HL-60 (cell line): ENCODE measurements at regions not wholly inside any gene's neighbourhood (a gene's known extent, or its start where the extent isn't known, plus 50 kb on each side); places are given as distances from the start of the nearest gene placed in this dataset.

ENCODE experiments used
- DNase-seq, 2 experiments: peaks; one replicate each; pipeline ENCODE4 v3.0.0-alpha.2; 2010 to 2020; ENCODE audit warnings: low read depth in 1 of 2, low spot score in 1 of 2
- H3K27ac ChIP-seq: fragments of 250-450 bp; sonication (Bioruptor Pico); replicated peaks from 2 replicates; pipeline ENCODE4 v1.5.1; 2020; ENCODE audit warnings: mild to moderate bottlenecking, moderate library complexity
- H3K27me3 ChIP-seq: fragments of 250-450 bp; sonication (Bioruptor Pico); 2 replicates; pipeline ENCODE4 v1.5.1; 2021; ENCODE audit warnings: mild to moderate bottlenecking, moderate library complexity; ENCODE audit not compliant: insufficient read depth, poor library complexity, severe bottlenecking
- H3K4me3 ChIP-seq: replicated peaks from 2 replicates; pipeline ENCODE4 v1.5.1; 2011; ENCODE audit warnings: mild to moderate bottlenecking, control low read depth, low read length; ENCODE audit not compliant: insufficient read depth
- GABPA ChIP-seq: IDR thresholded peaks from 2 replicates; pipeline ENCODE4 v1.6.1; 2012; ENCODE audit warnings: low read depth
- POLR2AphosphoS5 ChIP-seq: IDR thresholded peaks from 2 replicates; pipeline ENCODE4 v1.6.1; 2012; ENCODE audit warnings: low read depth
- SPI1 ChIP-seq: IDR thresholded peaks from 2 replicates; pipeline ENCODE4 v1.6.1; 2012; ENCODE audit warnings: low read depth, mild to moderate bottlenecking, borderline replicate concordance
- TF ChIP-seq, protein P1 (sequence below): IDR thresholded peaks from 2 replicates; pipeline ENCODE4 v1.6.1; 2012; ENCODE audit warnings: low read depth; ENCODE audit not compliant: insufficient replicate concordance
- TF ChIP-seq, protein P2 (sequence below): IDR thresholded peaks from one replicate; pipeline ENCODE4 v1.5.1; 2011; ENCODE audit warnings: low read length, control low read depth, inconsistent platforms; ENCODE audit not compliant: insufficient read depth

DNA sequence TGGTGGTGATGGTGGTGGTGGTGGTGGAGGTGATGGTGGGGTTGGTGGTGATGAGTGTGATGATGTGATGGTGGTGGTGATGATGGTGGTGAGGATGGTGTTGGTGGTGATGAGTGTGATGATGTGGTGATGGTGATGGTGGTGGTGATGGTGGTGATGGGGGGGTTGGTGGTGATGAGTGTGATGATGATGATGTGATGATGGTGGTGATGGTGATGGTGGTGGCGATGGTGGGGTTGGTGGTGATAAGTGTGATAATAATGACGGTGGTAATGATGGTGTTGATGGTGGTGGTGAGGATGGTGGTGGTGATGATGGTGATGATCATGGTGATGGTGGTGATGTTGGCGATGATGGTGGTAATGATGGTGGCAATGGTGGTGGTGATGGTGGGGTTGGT is 67.7 kb downstream of the RRM2 start:
- no peak for DNase-seq
- no peaks in the 10 kb centered on the region for H3K27me3 ChIP-seq
- no peak overlapping the region for H3K4me3 ChIP-seq
- TF ChIP-seq POLR2AphosphoS5, result no peak
- H3K27ac ChIP-seq, result no peak overlapping the region

DNA sequence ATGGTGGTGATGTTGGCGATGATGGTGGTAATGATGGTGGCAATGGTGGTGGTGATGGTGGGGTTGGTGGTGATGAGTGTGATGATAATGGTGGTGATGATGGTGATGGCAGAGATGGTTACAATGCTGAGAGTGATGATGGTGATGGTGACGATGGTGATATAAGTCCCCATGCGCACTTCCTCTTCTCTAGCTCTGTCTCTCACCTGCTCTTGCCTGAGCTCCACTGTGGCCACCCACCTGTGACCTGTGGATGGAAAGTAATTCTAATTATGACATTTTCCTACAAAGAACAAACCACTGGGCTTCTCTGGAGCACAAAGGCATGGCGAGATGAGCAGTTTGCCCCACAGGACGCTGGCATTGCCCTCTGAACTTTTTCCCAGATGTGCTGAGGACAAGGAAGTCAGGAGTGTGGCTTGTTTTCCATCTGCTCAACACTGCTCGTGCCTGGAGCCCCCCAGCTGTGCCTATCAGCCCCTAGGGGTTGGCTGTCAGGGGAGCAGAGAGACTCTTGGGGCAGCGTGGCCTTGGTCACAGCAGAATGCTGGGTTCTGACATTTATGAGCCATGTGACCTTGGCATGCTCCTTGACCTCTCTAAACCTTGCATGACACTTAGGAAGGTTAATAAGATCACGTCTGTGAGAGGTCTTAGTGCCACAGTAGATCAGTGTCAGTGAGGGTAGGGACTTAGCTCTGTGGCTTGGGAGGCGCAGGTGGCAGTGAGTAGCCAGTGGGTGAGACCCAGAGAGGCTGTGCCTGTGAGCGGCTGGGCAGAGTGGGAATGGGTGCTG is 68.4 kb downstream of the RRM2 start:
- no peak for DNase-seq
- TF ChIP-seq, protein P1, sequence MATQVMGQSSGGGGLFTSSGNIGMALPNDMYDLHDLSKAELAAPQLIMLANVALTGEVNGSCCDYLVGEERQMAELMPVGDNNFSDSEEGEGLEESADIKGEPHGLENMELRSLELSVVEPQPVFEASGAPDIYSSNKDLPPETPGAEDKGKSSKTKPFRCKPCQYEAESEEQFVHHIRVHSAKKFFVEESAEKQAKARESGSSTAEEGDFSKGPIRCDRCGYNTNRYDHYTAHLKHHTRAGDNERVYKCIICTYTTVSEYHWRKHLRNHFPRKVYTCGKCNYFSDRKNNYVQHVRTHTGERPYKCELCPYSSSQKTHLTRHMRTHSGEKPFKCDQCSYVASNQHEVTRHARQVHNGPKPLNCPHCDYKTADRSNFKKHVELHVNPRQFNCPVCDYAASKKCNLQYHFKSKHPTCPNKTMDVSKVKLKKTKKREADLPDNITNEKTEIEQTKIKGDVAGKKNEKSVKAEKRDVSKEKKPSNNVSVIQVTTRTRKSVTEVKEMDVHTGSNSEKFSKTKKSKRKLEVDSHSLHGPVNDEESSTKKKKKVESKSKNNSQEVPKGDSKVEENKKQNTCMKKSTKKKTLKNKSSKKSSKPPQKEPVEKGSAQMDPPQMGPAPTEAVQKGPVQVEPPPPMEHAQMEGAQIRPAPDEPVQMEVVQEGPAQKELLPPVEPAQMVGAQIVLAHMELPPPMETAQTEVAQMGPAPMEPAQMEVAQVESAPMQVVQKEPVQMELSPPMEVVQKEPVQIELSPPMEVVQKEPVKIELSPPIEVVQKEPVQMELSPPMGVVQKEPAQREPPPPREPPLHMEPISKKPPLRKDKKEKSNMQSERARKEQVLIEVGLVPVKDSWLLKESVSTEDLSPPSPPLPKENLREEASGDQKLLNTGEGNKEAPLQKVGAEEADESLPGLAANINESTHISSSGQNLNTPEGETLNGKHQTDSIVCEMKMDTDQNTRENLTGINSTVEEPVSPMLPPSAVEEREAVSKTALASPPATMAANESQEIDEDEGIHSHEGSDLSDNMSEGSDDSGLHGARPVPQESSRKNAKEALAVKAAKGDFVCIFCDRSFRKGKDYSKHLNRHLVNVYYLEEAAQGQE, result no peak
- no peak for TF ChIP-seq GABPA
- TF ChIP-seq SPI1, result no peak
- TF ChIP-seq, protein P2, sequence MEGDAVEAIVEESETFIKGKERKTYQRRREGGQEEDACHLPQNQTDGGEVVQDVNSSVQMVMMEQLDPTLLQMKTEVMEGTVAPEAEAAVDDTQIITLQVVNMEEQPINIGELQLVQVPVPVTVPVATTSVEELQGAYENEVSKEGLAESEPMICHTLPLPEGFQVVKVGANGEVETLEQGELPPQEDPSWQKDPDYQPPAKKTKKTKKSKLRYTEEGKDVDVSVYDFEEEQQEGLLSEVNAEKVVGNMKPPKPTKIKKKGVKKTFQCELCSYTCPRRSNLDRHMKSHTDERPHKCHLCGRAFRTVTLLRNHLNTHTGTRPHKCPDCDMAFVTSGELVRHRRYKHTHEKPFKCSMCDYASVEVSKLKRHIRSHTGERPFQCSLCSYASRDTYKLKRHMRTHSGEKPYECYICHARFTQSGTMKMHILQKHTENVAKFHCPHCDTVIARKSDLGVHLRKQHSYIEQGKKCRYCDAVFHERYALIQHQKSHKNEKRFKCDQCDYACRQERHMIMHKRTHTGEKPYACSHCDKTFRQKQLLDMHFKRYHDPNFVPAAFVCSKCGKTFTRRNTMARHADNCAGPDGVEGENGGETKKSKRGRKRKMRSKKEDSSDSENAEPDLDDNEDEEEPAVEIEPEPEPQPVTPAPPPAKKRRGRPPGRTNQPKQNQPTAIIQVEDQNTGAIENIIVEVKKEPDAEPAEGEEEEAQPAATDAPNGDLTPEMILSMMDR, result no peak
- no peak for TF ChIP-seq POLR2AphosphoS5
- no peak overlapping the region for H3K27ac ChIP-seq

DNA sequence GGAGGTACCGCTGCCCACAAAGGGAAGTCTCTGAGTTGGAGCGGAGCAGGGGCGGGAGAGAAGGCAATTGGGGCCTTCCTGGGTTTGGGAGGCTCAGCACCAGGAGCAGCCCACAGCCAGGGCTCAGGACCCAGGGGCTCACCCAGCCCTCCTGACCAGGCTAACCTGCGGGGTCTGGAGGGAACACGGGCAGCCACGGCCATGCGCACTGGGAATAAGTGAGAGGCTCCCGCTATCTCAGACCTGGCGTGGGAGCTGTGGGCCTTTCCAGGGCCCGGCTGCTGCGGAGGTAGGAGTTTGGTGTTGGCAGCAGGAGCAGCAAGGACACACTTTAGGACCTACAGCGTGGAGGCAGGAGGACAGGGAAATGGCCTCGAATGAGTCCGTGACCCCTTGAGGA is 69.0 kb downstream of the RRM2 start:
- TF ChIP-seq GABPA (no peak), SPI1 (no peak), POLR2AphosphoS5 (no peak)
- TF ChIP-seq, protein P1, result no peak
- TF ChIP-seq, protein P2, result no peak
- Histone ChIP-seq H3K27ac (no peak overlapping the region), H3K4me3 (no peak overlapping the region), H3K27me3 (no peaks in the 10 kb centered on the region)
- no peak for DNase-seq

More for the DNA sequence above, 68.4 kb downstream of the RRM2 start:
- no peak overlapping the region for H3K4me3 ChIP-seq
- H3K27me3 ChIP-seq, result no peaks in the 10 kb centered on the region

DNA sequence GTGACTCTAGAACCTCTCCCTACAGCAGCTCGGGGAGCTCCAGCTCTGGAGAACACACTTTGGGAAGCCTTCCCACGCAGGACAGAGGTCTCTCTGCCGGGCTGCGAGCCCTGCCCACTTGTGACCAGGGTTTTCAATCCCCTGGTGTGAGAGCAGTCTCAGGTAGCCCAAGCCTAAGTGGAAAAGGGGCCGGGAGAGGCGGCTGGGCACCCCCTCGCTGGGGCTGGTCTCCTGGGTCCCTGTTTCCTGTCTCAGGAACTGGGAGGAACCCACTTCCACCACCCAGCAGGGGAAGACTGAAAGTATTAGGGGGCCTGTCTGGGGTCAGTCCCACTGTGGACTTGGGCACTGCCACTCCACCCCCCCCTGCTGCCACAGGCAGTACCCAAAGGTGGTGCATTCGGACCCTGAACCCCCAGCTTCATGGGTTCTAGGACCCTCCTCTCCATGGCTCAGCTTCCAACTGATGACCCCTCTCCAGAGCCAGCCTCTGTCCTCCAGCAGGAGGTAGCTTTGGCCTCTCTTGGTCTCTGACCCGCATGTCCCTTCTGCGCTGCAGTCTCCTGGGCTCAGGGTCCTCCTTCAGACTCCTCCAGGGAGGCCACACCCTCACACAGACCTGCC is 70.0 kb downstream of the RRM2 start:
- no peak overlapping the region for H3K27ac ChIP-seq
- H3K4me3 ChIP-seq, result no peak overlapping the region
- TF ChIP-seq, protein P1, result no peak
- TF ChIP-seq, protein P2, result no peak
- TF ChIP-seq GABPA, result no peak
- no peak for TF ChIP-seq POLR2AphosphoS5
- TF ChIP-seq SPI1, result no peak
- no peak for DNase-seq
- no peaks in the 10 kb centered on the region for H3K27me3 ChIP-seq
